DMS 273 (cell line): ENCODE measurements at regions not wholly inside any gene's neighbourhood (a gene's known extent, or its start where the extent isn't known, plus 50 kb on each side); places are given as distances from the start of the nearest gene placed in this dataset.

Source experiments
- DNase-seq: peaks from one replicate; lab custom pipeline; 2025; ENCODE audit not compliant: unreplicated experiment; lab: John Stamatoyannopoulos, UW

- DNase-seq = no peak
Measured at GRCh38 chr2:67812682-67813081, 250.1 kb downstream of the C1D start.

GRCh38 chr2:67823726-67824125 lies 239.1 kb downstream of the C1D start:
- no peak for DNase-seq

DNA sequence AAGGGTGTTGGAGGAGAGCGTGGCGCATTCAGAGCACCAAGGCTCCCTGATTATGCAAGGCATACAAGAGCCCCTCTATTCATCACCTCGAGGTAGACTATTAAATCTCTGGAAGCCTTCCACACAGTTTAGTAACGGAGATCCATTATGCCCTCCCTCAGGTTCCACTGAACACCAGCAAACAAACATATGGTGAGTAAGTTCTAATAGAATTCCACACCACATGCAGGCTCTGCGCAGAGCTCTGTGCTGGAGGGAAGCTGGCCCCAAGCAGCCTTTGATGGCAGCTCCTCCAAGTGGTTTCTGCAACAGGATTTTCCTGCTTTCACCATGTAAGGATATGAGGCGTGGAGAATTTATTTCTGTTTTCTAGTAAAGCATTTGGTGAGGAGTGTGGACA lies 238.6 kb downstream of the C1D start:
- peak; percentile 67 for DNase-seq

- no peak for DNase-seq
Measured at GRCh38 chr2:67825476-67825875, 237.3 kb downstream of the C1D start.

GRCh38 chr2:67828066-67828465 lies 234.7 kb downstream of the C1D start:
- DNase-seq = no peak

DNA sequence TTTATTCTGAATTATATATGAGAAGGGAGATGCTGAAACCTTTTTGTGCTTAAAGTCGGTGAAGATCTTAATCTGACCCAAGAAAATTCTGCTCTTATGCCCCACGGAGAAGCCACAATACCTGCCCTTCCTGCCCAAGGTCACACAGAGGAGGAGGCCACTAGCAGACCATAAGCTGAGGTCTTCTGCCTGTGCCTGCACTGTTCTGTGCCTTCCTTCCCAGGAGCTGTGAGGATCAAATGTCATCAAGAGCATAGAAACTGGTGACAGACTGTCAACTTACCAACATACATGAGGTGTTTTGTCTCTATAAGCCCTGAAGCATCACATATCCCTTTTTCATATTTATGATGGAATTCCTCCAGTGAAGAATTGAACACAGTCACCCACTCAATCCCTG lies 233.3 kb downstream of the C1D start:
- DNase-seq = no peak

DNA sequence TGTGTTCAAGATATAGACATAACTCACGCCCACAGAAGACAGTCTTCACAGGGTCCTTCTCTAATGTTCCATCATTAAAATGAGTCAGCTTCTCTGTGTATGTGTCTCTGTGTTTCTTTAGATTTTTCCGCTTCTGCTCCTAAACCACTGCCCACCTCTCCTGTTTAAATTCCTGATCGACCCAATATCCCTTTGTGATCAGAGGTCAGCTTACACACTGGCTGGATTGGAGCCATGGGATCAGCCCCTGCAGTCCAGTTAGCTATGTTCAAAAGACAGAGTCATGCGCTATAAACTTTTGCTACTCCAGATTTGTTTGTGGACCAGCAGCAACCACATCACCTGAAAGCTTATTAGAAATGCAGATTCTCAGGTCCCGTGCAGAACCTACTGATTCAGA lies 229.2 kb downstream of the C1D start:
- no peak for DNase-seq

DNA sequence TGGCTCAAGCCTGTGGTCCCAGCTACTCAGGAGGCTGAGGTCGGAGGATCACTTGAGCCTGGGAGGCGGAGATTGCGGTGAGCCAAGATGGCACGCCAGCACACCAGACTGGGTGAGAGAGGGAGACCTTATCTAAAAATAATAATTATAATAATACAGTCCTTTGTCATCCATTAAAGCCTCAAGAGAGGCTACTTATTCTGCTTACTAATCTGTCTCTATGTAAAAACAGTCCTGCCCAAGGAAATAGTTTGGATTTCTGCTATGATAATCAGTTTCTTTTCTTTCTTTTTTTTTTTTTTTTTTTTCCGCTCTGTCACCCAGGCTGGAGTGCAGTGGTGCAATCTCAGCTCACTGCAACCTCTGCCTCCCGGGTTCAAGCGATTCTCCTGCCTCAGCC lies 228.3 kb downstream of the C1D start:
- DNase-seq = no peak

DNA sequence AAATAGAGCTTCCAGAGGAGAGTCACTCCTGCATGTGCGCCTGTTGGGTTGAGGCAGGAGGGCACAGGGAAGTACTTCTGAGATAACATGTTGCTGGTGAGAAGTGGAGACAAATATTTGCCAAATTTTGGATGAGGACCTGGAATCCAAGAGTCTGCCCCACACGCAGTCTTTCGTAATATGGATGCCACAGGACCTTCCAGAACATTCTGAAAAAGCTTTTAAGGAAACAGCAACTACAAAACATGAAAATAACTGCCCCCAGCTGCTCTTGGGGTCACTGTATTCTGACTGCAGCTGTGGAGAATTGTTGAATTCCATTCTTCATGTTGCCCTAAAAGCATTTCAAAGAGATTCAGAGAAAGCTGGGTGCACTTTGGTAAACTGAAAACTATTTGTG lies 227.5 kb downstream of the C1D start:
- no peak for DNase-seq

DNA sequence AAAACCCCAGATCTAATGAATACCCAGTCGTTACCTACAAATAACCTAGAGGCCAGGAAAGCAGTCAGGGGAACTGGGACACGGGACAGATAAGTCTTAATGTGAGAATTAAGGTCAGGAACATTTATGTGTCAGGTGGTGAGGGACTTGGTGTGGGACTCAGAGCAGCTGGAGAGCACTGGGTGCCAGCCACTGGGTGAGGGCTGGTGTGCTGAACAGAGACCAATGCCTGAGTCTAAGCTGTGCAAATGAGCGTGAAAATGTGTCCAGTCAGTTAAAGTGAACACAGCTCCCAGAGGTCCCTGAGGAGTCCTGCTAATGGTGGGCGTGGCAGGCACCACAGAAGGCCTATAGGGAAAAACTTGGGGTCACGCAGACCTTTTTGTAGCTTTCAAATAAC lies 225.9 kb downstream of the C1D start:
- DNase-seq = no peak

- no peak for DNase-seq
Measured at GRCh38 chr2:67838205-67838604, 224.6 kb downstream of the C1D start.

DNA sequence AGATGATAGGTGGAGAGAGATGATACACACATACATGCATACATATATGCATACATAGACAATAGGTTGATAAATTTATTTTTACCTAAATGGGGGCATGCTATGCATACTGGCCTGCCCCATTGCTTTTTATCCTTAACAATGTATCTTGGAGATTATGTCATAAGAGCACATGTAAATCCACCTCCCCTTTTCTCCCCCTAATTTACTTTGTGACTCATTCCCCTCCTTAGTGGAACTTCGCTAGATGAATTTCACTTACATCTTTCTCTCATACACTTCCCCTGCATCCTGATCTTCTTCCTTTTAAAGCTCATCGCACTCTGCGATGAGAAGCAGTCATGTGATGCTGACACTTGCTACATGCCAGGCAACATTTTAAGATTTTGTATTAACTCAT lies 223.6 kb downstream of the C1D start:
- no peak for DNase-seq

DNA sequence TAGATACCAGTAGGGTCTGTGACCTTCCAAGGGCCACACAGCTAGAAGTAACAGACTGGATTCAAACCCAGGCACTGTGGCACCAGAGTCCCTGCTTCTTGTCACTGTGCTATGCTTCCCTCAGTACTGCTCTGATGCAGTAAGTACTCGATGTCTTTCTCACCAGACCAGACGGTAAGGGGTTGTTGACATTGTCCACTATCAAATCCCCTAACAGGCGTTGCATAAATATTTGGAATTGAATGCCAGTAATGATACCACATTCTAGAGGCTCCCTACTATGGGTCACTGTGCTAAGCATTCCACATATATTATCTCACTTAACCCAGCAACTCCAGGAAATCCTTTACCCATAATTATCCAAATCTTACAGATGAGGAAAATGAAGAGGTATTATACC lies 223.1 kb downstream of the C1D start:
- no peak for DNase-seq

GRCh38 chr2:67840460-67841068 lies 222.2 kb downstream of the C1D start:
- DNase-seq = peak; percentile 88

DNA sequence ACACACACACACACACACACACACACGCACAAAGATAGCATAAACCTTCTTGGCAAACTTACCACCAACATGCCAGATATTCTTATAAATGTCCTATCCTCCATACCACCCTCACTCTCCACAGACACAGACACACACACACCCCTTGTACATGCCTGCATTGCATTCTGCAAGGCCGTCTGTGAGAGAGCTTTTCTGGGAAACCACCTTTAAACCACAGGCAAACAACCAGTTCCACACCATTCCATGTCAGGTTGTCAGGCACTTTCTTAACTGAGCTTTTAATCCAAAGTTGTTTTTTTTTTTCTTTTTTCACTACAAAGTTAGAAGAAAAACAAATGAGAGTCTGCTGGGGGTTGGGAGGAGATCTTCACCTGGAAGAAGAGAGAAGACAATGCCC lies 221.1 kb downstream of the C1D start:
- no peak for DNase-seq

DNA sequence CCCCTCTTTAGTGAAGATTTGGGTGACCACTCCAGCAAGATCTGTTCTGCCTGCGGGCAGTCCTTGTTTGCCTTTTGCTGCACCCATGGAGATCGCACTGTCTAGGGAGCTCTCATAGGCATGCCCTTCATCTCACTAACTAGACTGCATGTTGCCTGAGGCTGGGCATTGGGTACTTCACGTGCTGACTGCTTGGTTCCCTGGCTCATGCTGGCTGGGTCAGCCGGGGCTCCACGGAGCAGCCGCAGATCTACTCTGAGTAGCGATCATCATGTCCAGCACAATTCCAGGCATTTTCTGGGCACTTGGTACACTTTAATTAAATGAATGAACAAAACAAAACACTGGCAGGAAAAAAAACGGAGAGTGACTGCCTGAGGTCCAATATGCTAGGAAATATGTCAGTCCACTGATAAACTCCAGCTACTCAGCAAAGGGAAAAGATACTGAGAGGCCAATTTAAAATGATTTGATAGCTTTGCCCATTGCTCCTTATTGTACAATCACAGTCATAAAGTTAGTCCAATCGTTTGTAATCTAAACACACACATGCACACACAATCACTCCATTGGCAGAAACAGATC lies 220.3 kb downstream of the C1D start:
- no peak for DNase-seq

- DNase-seq = no peak
Measured at GRCh38 chr2:67844024-67844540, 218.7 kb downstream of the C1D start.

GRCh38 chr2:67845621-67846369 lies 217.0 kb downstream of the C1D start:
- peak; percentile 58 for DNase-seq

DNA sequence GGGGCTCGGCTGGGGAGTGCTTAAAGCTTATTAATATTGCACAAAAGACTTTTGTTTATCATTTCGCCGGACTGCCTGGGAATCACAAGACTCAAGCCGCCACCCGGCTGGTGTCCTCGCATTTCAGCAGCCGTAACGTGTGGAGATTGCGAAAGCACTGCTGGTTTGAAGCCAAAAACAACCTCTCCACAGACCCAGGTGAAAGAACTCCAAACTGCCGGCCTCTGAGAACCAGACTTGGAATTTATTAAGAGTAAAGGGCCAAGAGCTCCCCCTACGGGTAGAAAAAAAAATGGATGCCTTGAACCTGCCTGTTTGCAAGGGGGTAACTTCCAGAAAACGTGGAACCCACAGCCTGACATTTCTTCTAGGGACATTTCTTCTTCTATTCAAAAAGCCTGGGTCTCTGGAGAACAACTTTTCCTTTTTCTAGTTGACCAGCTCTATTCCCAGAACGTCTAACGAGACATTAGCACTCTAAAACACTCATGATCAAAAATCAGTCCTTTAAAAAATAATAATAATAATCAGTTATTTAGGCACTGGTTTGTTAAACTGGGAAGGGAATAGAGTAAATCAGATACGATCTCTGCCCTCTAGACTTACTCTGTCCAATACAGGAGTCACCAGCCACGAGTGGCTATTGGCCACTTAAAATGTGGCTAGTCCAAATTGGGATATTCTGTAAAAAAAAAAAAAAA lies 216.3 kb downstream of the C1D start:
- DNase-seq = peak; percentile 98

- peak; percentile 25 for DNase-seq
Measured at GRCh38 chr2:67848551-67849285, 214.1 kb downstream of the C1D start.

- no peak for DNase-seq
Measured at GRCh38 chr2:67851016-67851415, 211.8 kb downstream of the C1D start.
